HL-60 (cell line): ENCODE measurements at regions not wholly inside any gene's neighbourhood (a gene's known extent, or its start where the extent isn't known, plus 50 kb on each side); places are given as distances from the start of the nearest gene placed in this dataset.

Experiments used
- POLR2AphosphoS5 ChIP-seq: IDR thresholded peaks from 2 replicates; pipeline ENCODE4 v1.6.1; 2012; ENCODE audit warnings: low read depth
- TF ChIP-seq, protein P1 (sequence below): IDR thresholded peaks from one replicate; pipeline ENCODE4 v1.5.1; 2011; ENCODE audit warnings: low read length, control low read depth, inconsistent platforms; ENCODE audit not compliant: insufficient read depth
- TF ChIP-seq, protein P2 (sequence below): IDR thresholded peaks from 2 replicates; pipeline ENCODE4 v1.6.1; 2012; ENCODE audit warnings: low read depth; ENCODE audit not compliant: insufficient replicate concordance

DNA sequence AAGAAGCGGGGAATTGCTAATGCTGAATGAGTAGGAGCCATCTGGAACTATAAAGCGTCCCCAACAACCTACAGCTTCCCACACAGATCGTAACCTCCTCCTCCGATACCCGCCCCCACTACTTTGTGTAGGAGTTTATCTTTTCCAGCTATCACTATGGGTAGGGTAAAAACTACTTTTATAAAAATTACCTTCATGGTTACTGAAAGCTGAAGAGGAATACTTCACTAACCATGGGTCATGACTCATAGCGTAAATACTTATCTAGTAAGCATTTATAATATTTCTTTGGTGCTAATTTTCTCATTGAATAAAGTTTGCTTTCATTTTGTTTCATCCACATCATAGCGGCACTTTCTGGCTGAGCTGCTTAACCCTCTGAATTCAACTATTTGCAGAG lies 79.4 kb upstream of the TNIP3 start:
- TF ChIP-seq, protein P1, sequence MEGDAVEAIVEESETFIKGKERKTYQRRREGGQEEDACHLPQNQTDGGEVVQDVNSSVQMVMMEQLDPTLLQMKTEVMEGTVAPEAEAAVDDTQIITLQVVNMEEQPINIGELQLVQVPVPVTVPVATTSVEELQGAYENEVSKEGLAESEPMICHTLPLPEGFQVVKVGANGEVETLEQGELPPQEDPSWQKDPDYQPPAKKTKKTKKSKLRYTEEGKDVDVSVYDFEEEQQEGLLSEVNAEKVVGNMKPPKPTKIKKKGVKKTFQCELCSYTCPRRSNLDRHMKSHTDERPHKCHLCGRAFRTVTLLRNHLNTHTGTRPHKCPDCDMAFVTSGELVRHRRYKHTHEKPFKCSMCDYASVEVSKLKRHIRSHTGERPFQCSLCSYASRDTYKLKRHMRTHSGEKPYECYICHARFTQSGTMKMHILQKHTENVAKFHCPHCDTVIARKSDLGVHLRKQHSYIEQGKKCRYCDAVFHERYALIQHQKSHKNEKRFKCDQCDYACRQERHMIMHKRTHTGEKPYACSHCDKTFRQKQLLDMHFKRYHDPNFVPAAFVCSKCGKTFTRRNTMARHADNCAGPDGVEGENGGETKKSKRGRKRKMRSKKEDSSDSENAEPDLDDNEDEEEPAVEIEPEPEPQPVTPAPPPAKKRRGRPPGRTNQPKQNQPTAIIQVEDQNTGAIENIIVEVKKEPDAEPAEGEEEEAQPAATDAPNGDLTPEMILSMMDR: no peak
- TF ChIP-seq, protein P2, sequence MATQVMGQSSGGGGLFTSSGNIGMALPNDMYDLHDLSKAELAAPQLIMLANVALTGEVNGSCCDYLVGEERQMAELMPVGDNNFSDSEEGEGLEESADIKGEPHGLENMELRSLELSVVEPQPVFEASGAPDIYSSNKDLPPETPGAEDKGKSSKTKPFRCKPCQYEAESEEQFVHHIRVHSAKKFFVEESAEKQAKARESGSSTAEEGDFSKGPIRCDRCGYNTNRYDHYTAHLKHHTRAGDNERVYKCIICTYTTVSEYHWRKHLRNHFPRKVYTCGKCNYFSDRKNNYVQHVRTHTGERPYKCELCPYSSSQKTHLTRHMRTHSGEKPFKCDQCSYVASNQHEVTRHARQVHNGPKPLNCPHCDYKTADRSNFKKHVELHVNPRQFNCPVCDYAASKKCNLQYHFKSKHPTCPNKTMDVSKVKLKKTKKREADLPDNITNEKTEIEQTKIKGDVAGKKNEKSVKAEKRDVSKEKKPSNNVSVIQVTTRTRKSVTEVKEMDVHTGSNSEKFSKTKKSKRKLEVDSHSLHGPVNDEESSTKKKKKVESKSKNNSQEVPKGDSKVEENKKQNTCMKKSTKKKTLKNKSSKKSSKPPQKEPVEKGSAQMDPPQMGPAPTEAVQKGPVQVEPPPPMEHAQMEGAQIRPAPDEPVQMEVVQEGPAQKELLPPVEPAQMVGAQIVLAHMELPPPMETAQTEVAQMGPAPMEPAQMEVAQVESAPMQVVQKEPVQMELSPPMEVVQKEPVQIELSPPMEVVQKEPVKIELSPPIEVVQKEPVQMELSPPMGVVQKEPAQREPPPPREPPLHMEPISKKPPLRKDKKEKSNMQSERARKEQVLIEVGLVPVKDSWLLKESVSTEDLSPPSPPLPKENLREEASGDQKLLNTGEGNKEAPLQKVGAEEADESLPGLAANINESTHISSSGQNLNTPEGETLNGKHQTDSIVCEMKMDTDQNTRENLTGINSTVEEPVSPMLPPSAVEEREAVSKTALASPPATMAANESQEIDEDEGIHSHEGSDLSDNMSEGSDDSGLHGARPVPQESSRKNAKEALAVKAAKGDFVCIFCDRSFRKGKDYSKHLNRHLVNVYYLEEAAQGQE: no peak
- TF ChIP-seq POLR2AphosphoS5: no peak
